HG03159 (cell line): ENCODE measurements at regions not wholly inside any gene's neighbourhood (a gene's known extent, or its start where the extent isn't known, plus 50 kb on each side); places are given as distances from the start of the nearest gene placed in this dataset.

Experiments
- ATAC-seq: cut with Tn5 transposase; IDR thresholded peaks from one replicate; pipeline ENCODE4 v1.9.1; 2021; ENCODE audit warnings: mild to moderate bottlenecking, moderate library complexity; ENCODE audit not compliant: unreplicated experiment

- no peak for ATAC-seq
Observed at GRCh38 chr1:218024211-218024720, 260.8 kb upstream of the RRP15 start.

- ATAC-seq: no peak
Observed at GRCh38 chr1:218025454-218025853, 259.6 kb upstream of the RRP15 start.

DNA sequence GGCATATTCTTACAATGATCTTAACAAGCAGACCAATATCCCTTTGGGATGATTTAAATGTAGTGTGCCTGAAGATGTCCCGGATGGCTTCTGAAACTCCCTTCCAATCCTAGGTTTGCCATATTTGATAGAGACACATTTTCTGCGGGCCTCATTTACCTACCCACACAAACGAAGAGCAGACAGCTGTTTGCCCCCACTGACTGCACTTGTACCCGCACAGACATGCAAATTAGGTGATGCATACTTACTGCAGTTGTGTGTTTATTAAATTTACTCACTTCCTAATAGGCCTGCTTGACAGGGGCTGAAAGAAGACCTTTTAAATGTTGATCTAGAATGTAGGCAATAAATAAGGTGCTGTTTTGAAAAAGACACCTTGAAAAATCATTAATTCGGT, 257.9 kb upstream of the RRP15 start:
- no peak for ATAC-seq

- no peak for ATAC-seq
Observed at GRCh38 chr1:218030846-218031245, 254.2 kb upstream of the RRP15 start.

DNA sequence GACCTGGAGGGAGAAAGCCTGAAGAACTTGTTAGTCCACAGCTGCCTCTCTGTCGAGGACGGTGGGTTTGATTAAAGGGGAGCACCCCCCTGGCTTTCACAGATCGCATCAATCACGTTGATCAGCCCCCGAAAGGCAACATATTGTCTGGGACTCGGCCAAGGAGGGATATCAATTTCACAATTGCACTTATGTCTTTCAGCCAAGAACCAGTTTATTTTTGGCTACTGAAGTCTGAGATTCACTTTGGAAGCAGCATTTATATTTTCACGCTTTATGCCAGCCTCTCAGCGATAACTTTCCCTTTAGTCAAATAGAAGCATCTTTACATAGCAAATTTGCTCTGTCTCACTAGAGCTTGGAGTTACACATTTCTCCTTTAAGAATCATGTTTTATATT, 253.2 kb upstream of the RRP15 start:
- no peak for ATAC-seq

DNA sequence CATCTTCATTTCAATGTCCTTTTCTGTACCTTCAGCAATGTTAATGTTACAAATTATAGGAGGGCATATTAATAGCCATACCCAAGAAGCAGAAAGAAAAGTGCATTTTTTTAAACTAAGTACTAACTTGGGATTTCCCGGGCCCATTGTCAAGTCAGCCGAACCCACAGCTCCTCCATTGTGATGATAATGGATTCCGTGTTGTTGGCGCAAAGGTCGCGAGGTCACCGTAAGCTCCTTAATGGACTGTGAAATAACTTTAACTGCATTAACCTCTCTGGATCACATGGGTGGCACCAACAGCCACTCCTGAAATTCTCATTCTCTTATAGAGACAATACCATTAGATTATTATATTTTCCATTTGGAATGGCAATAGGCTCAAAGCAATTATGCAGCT, 250.6 kb upstream of the RRP15 start:
- no peak for ATAC-seq

DNA sequence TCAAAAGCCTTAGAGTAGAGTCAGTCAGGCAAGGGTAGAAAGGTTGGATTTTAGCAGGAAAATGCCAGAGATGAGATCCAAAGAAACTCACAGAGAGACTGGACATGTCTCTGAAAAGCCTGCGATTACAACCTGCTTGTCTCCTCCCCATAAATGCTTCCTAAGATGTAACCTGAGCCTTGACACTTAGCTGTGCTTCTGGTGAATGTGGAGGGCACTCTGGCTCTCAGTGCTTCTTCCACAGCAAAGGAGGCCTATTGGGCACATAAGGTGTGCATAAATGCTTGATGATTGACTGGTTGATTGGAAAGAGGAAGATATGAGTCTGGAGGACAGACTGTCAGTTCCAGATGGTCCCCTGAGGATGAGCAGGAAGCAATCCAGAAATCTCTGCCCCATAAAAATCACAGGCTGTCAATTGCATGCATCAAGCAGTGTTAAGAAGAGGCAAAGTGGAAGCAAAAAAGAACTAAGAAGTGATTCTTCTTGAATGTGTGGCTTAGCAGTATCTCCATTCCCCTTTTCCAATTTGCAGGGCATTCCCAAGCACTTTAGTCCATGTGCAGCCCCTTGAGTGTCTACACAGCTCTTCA, 236.2 kb upstream of the RRP15 start:
- no peak for ATAC-seq

- no peak for ATAC-seq
Observed at GRCh38 chr1:218049641-218050040, 235.5 kb upstream of the RRP15 start.

DNA sequence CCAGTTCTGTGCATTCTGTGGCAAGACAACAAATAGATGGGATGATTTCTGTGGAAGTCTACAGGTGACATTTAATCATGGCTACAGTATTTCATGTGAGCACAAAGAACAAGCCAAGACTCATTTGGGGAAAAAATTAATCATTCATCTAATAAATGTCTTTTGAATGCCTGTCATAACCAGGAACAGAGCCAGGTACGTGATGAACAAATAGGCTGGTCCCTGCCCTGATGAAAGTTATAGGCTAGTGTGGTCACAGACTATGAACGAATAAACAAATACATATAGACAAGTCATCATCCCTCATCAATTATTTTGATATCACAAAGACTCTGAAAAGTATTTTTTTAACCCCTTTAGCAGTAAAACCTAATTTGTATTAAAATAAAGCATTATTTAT, 226.4 kb upstream of the RRP15 start:
- no peak for ATAC-seq

DNA sequence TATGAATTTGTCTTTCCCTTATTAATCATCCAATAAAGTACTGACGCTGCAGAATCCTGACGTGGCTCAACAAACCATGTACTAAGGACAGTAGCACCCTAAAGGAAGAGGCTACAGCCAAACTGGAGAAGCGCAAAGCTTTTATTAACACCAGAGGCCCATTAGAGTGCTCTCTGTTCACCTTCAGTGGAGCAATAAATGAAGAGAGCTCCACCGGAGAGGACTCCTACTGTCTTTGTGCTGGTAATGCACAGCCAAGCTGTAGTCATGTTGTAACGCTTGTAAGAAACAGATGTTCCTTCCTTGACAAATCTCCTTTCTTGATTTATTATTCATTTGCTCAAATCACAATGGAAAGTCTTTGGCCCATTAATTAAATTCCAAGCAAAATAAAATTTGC, 220.7 kb upstream of the RRP15 start:
- no peak for ATAC-seq

- ATAC-seq: no peak
Observed at GRCh38 chr1:218066332-218066731, 218.8 kb upstream of the RRP15 start.

GRCh38 chr1:218068241-218068640, 216.9 kb upstream of the RRP15 start:
- no peak for ATAC-seq

DNA sequence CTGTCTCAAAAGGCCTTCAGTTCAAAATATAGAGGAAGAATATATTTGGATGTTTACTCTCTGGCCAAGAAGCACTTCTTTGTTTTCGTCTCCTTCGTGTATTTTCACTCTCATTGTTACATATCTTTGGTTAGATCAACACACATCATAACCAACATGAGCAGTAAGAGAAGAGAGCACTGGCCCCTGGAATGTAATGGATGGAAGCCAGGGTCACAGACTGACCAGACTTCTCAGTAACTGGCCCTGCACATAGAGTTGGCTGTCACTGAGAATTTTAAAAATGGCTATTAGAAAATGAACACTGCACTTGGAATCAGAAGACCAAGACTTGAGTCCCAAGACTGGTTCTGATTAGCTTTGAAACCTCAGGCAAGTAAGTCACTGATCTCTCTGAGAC, 215.9 kb upstream of the RRP15 start:
- no peak for ATAC-seq

DNA sequence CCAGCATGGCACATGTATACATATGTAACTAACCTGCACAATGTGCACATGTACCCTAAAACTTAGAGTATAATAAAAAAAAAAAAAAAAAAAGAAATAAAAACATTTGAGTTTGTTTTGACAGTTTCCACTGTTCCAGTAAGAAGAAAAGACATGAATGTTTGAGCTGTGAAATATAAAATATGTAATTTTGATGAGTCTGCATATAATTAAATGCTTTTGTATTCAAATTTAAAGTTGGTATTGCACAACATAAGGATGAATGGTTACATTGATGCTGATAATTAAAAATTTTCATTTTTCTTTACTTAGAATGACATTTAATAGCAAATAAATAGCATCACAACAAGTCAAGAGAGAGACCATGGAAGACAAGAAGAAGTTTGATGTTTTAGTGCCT, 212.0 kb upstream of the RRP15 start:
- ATAC-seq: no peak

DNA sequence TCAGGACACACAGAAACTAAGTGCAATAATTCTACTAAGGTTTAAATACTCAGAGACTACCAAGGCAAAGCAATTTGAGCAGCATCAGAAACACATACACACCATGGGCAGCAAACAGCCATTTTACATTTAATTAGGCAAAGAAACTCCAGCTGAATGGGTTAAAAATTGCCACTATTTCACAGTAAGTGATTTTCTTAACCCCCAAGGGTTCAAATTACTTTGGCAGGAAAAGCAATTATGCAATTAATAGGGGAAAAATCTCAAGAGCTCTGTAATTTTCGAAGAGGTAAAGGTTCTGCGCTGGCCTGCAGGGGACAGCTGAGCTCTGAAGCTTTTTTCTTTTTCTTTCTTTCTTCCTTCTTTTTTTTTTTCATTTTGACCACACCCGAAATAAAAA, 206.2 kb upstream of the RRP15 start:
- ATAC-seq: no peak

GRCh38 chr1:218079347-218079746, 205.7 kb upstream of the RRP15 start:
- ATAC-seq: no peak

DNA sequence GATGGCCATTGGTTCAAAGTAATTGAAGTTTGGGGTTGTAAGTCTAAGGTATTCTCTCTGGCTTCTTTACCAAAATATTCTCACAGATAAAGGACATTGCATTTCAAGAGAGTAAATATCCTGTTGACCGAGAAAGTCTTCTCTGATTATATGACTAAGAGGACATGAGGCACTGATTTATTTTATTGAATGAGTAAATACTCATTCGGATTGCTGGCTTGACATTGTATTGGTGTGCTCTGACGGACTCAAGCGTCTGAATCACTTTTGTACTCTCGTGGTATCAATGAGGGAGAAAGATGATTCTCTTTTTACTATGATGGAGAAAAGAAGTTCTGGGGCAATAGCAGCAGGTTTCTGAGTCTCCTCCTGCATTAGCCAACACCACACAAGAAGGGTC, 205.3 kb upstream of the RRP15 start:
- no peak for ATAC-seq

GRCh38 chr1:218080863-218081262, 204.2 kb upstream of the RRP15 start:
- no peak for ATAC-seq

DNA sequence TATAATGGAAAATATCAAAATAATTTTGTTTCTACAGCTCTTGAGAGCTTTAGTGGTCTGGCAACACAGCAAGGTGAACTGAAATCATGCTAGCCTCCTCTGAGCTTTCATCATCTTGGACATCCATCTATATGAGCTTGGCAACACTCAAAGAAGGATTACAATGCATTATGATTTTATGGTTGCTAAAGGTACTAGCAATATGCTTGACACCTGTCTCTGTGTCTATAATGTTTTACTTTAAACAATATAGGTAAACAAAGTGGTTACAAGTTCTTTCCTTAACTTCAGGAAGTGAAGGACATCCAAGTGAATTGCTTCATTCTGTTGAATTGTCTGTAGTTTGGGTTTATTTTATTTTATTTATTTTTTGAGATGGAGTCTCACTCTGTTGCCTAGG, 203.7 kb upstream of the RRP15 start:
- ATAC-seq: no peak

DNA sequence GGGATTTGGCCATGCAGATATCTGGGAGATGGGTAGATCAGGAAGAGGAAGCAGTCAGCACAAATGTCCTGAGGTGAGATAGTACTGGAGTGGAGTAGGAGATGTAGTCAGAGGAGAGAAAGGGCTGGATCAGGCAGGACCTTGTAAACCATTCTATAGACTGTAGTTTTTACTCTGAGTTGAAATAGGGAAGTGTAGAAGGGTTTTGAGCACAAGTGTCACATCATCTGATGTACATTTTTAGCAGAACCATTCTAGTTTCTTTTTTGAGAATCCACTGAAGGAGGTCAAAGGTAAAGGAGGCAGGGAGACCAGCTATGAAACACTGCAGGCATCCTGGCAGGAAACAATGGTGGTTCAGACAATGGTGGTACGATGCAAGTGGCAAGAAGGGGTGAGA, 194.6 kb upstream of the RRP15 start:
- ATAC-seq: no peak

GRCh38 chr1:218101409-218101808, 183.7 kb upstream of the RRP15 start:
- no peak for ATAC-seq

DNA sequence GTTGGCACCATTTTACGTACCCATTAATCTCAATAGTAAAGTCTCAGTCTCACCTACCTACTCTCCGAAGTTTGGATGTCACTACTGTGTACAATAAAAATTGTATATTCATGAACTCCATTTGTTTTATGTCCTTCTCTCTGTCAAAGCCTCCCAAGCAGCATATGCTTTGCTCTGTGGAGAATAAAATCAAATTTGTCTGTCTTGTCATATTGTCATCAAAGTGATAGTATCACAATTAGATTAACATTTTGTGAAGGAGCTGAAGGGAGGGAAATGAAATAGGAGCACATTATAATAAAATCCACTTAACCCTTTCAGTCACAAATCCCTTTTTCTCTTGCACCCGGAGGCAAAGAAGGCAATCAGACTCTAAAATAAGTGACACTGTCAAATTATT, 177.1 kb upstream of the RRP15 start:
- ATAC-seq: no peak

DNA sequence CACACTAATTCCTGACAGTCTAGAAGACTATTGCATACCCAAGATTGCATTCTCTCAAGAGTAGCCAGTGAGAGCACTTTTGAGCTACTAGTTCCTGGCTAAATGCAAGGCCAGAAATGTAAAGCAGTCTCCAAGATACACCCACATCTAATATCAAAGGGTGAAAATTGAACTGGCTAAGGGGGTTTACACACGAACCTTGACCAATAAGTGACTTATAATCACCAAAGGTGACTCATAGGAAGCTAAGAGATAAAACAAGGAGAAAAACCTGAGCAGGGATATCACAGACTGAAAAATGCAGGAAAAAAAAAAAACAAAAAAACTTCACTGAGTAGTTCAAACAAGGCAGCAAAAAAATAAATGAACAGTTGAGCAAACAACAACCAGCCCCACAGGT, 172.2 kb upstream of the RRP15 start:
- ATAC-seq: no peak
